EL (cell line): ENCODE measurements at regions not wholly inside any gene's neighbourhood (a gene's known extent, or its start where the extent isn't known, plus 50 kb on each side); places are given as distances from the start of the nearest gene placed in this dataset.

Source experiments
- DNase-seq: peaks from one replicate; pipeline ENCODE4 v3.0.0-alpha.2; 2016

DNA sequence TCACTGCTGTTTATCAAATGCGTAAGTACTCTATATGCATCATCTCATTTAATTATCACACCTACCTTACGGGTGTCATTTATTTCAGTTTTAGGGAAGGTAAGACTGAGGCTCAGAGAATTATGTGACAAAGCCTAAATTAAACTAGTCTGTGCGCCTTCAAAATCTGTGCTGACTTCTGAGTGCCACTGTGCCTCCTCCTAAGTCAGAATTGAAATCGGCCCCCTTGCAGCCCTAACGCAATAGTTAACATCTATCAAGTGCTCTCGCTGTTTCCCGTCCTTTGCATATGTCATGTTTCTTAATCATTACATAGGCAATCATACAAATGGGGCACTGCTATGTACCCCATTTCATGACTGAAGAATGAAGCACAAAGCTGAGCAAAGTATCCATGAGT lies 79.0 kb upstream of the PDE10A start:
- no peak for DNase-seq

DNA sequence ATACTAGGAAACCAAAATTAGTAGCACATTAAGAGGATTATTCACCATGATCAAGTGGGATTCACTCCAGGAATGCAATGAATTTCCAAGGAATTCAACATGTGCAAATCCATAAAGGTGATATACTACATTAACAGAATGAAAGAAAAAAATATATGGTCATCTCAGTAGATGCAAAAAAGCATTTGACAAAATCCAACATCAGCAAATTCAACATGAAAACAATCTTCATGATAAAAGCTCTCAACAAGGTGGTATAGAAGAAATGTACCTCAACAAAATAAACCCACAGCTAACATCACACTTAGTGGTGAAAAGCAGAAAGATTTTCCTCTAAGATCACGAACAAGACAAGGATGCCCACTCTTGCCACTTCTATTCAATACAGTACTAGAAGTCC lies 74.4 kb upstream of the PDE10A start:
- DNase-seq, result no peak

DNA sequence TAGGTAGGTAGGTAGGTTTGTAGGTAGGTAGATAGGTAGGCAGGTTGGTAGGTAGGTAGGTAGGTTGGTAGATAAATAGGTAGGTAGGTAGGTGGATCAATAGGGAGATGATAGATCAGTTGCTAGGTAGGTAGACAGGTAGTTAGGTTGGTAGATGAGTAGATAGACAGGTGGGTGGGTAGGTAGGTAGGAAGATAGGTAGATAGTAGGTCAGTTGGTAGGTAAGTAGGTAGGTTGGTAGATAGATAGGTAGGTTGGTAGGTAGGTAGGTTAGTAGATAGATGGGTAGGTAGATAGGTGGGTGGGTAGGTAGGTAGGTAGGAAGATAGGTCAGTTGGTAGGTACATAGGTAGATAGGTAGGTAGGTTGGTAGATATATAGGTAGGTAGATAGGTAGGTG lies 72.0 kb upstream of the PDE10A start:
- DNase-seq, result no peak

DNA sequence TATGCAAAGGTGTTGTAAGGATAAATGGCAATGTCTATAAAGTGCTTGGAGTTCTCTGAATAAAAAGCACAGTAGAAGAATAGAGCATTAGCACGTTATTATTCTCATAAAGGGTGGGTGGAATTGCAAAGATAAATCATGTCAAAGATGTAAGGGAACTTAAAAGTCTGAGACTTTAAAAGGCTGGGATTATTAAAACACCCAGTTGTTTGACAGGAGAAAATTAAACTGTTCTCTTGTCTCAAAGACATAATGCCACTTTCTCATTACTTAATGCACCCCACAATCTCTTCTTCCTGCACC lies 70.4 kb upstream of the PDE10A start:
- DNase-seq, result no peak

DNA sequence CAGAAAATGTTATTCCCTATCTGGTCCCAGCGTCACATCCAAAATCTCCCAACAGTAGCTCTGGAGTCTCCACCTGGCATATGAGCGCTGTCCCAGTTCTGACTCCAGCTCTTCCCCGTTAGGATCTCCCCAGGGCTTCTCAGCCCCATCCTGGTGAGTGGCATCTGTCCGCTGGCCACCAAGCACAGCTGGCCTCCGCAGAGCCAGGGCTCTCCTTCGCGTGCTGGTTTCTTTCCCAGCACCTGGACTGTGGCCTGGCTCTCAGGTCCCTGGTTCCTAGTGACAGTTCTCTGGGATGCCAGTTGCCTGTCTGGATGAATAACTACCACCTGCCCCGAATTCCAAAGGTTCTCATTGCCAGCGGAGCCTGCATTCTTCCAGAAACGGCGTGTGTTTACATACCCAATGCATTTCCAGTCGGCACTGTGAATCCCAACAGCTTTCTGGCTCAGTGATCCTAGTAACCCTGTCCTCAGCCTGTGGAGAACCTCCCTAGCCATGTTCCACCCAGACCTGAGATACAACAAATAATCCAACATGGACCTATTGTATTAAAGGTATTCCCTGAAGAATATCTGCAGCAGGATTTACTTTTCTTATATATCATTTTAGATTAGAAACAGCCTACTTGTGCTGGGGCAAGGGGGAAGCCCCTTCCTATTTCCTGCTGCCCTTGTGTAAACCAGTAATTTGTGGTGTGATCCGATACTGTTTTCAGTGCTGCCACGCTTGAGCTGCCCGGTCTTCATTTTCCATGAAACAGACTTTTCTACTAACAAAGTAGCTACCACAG lies 69.9 kb upstream of the PDE10A start:
- DNase-seq, result no peak

DNA sequence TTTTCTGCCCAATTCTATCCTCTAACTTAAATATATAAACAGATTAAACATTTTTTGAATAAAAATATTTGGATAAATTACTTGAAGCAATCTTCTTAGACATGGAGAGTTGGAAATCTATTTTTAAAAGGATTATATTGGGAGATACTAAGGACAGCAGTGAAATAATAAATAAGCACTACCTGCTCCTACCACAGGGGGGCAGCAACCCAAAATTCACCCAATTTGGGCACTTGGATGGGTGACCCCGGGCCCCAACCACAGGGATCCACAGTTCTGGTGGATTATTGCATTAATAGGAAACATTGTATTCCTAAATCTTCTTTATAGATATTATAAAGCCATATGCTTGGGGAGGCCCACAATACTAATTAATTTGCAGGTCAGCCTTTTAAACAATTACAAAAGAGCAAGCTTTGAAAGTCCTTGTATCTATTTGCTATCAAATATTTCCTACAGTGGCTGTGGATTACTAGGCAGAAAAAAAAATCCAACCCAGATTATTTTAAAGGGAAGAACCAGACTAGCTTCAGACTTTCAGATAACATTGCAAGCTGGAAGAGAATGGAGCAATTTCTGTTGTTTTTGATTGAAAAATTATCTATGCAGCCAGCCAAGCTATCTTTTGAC lies 66.4 kb upstream of the PDE10A start:
- no peak for DNase-seq

DNA sequence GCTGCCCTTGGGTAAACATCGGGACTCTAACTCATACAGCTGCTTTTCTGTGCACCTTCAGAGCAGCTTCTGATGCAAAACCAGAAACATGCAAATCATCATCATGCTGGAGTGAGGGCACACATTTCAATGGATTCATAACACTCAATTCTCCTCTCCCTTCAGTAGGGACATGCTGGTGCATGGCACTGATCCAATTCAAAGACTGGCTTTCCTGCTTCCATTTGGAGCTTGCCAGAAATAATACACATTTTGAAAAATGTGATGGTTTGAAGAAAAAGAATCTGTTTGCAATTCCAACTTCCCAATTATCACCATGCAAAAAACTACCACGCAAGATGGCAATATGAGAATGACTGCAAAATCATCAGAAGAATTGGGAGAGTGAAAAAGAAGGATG lies 65.2 kb upstream of the PDE10A start:
- DNase-seq, result no peak

DNA sequence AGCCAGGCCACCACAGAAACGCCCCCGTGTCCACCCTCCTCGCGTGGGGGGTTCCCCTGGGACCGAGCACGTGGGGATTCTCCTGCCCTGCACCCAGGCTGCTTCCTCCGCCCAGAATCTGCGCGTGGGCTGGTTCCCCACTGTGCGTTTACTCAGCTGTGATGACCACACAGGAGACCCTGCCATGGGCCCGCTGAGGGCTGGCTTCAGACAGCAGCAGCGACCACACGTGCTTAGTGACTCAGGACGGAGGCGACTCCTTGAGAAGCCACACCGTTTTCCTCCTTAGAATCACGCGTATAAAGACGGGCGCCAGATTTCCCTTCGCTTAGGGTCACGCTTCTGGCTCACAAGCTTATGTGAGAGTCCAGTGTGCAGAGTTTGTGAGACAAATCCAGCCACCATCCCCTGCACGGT lies 63.9 kb upstream of the PDE10A start:
- no peak for DNase-seq

DNA sequence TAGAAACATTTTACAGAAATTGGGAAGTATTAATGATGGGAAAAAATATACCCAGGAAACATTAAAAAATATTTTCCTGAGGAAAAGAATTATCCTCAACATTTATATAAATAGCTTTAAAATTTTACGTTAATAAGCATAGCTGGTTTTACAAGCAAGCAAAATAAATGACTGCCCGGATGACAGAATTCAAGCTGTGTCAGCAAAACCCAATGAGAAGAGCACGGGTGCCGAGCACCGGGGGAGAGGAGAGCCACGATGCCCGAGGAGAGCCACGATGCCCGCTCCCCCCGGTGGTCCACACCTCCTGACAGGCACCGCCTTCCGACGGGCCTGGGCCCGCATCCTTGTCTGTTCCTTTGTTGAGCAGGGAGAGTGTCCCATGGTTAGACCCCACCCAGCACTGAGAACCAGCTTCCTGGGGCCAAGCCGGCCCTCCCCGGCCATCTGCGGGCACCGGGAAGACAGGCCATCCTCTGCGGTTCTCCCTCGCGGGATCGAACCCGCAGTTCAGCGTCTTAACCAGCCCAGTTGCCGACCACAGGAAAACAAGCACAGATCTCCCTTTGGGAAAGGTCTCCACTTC lies 63.3 kb upstream of the PDE10A start:
- DNase-seq, result no peak

DNA sequence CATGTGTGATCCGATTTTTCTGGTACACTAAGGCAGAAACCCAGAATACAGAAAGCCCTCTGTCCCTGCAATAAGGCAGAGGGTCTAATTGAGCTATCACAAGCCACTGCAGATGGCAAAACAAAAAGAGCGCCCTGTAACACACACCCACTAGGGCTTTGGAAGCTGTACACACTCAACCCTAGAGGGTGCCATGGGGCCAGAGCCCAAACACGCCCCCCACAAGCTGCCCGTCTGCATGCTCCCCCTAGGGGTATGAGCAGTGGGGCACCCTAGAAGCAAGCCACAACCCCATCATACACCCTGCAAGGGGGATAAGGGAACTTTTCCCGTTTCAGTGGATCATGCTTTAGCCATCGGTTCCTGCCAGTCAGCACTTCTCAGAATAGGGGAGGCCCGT lies 62.2 kb upstream of the PDE10A start:
- DNase-seq, result no peak

DNA sequence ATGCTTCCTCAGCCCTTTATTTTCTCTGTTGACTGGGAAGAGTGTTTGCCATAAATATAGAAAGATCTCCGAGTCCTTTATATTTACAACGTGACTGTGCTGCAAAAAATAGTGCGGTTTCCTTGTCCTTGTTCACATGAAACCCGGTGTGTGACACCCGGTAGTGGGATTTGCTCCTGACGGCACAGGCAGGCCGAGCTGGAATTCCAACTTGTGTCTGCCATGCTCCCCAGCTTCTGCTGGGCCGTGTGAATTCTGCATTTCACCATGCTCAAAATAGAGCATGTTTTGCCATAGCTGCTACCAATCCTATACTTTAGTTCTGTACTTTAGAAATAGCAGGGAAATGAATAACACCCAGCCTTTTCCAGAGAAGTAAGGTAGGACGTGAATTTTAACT lies 60.3 kb upstream of the PDE10A start:
- no peak for DNase-seq

DNA sequence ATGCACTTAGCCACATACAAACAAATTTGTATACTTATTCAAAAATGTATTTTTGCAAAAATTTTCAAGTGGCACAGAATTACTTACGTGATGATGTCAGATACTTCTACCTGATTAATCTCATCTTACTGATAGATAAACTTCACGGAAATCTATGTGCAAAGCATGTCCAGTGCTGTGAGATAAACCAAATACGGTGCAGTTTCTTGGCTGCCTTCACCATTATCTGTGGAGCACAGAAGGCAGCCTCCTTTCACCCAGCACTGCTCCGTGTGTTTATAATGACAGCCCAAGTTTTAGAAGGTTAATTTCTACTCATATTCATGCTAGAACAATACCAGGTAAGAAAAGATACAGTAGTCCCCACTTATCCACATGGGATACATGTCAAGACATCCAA lies 59.0 kb upstream of the PDE10A start:
- no peak for DNase-seq

DNA sequence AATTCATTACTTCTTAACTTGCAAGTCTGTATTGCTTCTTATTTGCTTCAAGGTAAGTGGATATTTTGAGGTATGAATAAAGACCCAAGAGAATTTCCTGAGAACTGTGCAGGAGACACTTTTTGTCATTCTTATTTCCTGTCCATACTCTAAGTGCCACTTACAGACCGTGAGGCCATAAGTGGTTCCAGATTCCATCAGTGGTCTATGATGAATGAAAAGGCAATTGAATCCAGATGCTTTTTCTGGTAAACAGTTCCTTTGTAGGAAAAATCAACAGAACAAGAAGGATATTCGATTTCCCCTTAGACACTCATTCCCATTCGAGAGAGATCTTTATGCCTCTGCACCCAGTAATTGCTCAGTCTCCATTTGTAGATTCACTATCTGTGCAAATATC lies 58.3 kb upstream of the PDE10A start:
- DNase-seq, result no peak

DNA sequence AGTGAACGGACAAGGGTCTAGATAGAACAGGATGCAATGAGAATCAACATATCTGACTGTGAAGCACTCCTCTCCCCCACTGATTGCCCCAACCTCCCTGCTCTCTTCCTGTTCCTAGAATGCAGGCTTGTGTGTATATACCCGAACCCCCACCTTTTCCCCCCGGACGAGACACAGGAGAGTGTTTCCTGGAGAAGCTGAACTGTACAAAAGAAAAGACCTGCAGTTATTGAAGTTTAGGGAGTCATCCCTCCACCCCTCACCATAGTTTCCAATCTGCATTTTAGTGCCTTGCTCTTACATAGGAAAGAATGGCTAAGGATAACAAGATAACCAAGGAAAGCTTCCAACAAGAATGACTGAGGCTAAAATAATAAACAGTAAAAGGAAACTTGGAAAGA lies 55.5 kb upstream of the PDE10A start:
- no peak for DNase-seq

DNA sequence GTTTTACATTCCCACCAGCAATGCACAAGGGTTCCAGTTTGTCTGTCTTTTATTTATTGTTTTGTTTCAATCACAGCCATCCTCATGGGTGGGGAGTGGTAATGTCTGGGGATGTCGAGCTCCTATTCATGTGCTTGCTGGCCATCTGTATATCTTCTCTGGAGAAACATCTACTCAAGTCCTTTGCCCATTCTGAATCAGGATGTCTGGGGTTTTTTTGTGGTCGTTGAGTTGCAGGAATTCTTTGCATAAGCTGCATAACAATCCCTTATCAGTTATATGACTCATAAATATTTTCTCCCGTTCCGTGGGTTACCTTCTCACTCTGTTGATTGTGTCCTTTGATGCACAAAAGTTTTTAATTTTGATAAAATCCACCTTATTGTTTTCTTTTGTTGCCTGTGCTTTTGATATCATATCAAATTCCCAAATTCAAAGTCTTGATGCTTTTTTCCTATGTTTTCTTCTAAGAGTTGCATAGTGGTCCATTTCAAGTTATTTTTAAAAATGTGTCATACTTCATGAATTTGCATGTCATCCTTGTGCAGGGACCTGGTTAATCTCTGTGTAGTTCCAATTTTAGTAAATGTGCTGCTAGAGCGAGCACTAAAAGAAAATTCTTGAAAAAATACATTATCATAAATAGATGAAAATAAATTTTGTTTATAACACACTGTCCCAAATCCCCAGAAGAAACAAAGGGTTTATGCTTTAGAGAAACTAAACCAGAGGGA lies 54.9 kb upstream of the PDE10A start:
- DNase-seq, result no peak

DNA sequence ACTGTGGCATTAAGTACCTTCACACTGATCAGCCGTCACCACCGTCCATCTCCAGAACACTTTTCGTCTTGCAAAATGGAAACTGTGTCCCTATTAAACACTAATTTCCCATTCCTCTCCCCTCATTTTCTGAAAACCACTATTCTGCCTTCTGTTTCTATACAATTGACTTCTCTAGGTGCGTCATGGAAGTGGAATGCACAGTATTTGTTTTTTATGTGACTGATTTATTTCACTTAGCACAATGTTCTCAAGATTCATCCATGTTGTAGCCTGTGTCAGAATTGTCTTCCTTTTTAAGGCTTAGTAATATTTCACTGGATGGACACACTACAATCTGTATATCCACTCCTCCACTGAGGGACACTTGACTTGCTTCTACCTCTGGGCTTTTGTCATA lies 53.8 kb upstream of the PDE10A start:
- no peak for DNase-seq

DNA sequence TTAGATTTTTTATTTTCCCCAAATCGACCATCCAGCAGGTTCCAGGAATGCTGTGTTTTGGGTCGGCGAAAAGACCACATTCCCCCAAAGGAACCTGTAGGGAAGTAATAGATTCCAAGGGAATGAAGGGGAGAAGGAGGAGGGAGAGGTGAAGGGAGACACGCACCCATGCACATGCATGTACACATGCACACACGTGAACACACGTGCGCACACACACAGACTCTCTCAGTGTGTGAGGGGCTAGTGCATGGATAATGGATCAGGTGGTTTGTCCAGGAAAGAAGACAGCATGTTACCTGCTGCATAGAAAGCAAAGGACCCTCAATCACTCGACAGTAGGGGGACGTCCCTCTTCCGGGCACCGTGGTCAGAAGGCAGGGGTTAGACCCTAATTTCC lies 52.4 kb upstream of the PDE10A start:
- DNase-seq, result no peak

DNA sequence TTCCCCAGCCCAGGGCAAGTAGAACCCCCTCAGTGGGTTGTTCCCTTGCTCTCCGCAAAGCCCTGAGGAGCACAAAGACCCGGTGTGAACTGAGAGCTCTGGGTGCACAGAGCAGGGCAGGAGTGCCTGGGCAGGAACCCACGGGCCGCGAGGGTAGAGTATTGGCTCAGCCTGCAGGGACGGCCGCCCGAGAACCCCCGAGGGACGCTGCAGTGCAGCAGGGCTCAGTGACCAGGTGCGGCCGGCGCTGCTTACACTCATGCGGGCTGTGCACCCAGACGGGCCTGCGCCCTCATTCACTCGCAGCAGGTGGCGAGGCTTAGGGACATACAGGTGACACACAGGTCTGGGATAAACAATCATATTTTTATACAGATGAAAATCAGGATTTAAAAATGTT lies 51.9 kb upstream of the PDE10A start:
- DNase-seq, result no peak

DNA sequence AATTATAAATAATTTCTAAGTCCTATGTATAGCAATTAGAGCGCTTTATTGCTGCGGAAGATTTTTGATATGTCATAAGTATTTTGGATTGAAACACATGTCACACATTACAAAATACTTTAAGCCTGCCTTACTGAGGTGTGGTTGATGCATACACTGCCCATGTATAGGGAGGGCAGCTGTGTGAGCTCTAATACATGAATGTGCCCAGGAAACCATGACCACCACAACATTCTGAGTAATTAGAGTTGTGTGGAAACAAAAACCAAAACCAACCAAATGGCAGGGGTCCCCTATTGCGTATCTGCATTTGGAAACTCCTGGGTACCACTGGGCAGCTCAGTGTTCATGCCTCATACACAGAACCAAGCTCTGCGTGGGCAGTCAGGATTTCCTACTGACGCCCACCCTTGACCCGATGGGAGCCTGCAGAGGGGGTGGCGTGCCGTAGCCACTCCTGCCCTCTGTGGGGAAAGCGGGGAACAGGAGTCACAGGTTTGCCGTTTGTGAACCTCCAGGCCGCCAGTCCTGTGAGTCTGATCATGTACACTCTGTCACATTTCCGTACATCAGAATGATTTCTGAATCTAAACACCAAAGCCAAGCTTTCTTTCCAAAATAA lies 50.9 kb upstream of the PDE10A start:
- no peak for DNase-seq
